ENCODE measurements at regions not wholly inside any gene's neighbourhood (a gene's known extent, or its start where the extent isn't known, plus 50 kb on each side); places are given as distances from the start of the nearest gene placed in this dataset.
"Not testable (repeated sequence)": the region's sequence is repeated elsewhere in the genome, so short reads cannot be mapped to it uniquely, and the experiment has no call there.

GRCh38 chr1:87408665-87409248 is 80.1 kb downstream of the LMO4 start:
- H3K27me3 ChIP-seq (ENCODE audit: insufficient read depth, poor library complexity, severe bottlenecking), result no peaks in the 10 kb centered on the region
- H3K4me3 ChIP-seq (replicated peaks; ENCODE audit: insufficient read depth, low read length), result no peak overlapping the region
- H3K27ac ChIP-seq (replicated peaks), result no peak overlapping the region
- no peak for DNase-seq (ENCODE audit: low read depth in 1 of 2, low spot score in 1 of 2)
- no peak for TF ChIP-seq CTCF (IDR thresholded peaks at IDR 0.05; ENCODE audit: insufficient read depth, low read length)
- no peak for TF ChIP-seq SPI1 (IDR thresholded peaks at IDR 0.05; ENCODE audit: borderline replicate concordance, low read depth)
- no peak for TF ChIP-seq GABPA (IDR thresholded peaks at IDR 0.05; ENCODE audit: low read depth)
- TF ChIP-seq POLR2AphosphoS5 (IDR thresholded peaks at IDR 0.05; ENCODE audit: low read depth), result no peak
- TF ChIP-seq REST (IDR thresholded peaks at IDR 0.05; ENCODE audit: insufficient replicate concordance, low read depth), result no peak

GRCh38 chr1:87410776-87411480 is 82.2 kb downstream of the LMO4 start:
- Histone ChIP-seq H3K27me3 (ENCODE audit: insufficient read depth, poor library complexity, severe bottlenecking) (no peaks in the 10 kb centered on the region), H3K27ac (replicated peaks) (no peak overlapping the region), H3K4me3 (replicated peaks; ENCODE audit: insufficient read depth, low read length) (no peak overlapping the region)
- DNase-seq (ENCODE audit: low read depth in 1 of 2, low spot score in 1 of 2), result no peak
- TF ChIP-seq POLR2AphosphoS5 (IDR thresholded peaks at IDR 0.05; ENCODE audit: low read depth) (no peak), REST (IDR thresholded peaks at IDR 0.05; ENCODE audit: insufficient replicate concordance, low read depth) (no peak), CTCF (IDR thresholded peaks at IDR 0.05; ENCODE audit: insufficient read depth, low read length) (no peak)

GRCh38 chr1:87413846-87414245 is 85.2 kb downstream of the LMO4 start:
- H3K4me3 ChIP-seq (replicated peaks; ENCODE audit: insufficient read depth, low read length); H3K27me3 ChIP-seq (ENCODE audit: insufficient read depth, poor library complexity, severe bottlenecking); H3K27ac ChIP-seq (replicated peaks); DNase-seq (ENCODE audit: low read depth in 1 of 2, low spot score in 1 of 2): not testable (repeated sequence)

- DNase-seq (ENCODE audit: low read depth in 1 of 2, low spot score in 1 of 2), result no peak
- no peak overlapping the region for H3K27ac ChIP-seq (replicated peaks)
- no peak overlapping the region for H3K4me3 ChIP-seq (replicated peaks; ENCODE audit: insufficient read depth, low read length)
- H3K27me3 ChIP-seq (ENCODE audit: insufficient read depth, poor library complexity, severe bottlenecking), result no peaks in the 10 kb centered on the region
- no peak for TF ChIP-seq SPI1 (IDR thresholded peaks at IDR 0.05; ENCODE audit: borderline replicate concordance, low read depth)
- no peak for TF ChIP-seq GABPA (IDR thresholded peaks at IDR 0.05; ENCODE audit: low read depth)
- TF ChIP-seq REST (IDR thresholded peaks at IDR 0.05; ENCODE audit: insufficient replicate concordance, low read depth), result no peak
- TF ChIP-seq CTCF (IDR thresholded peaks at IDR 0.05; ENCODE audit: insufficient read depth, low read length), result no peak
- no peak for TF ChIP-seq POLR2AphosphoS5 (IDR thresholded peaks at IDR 0.05; ENCODE audit: low read depth)
Measured at GRCh38 chr1:87418048-87418447, 89.4 kb downstream of the LMO4 start.

All from HL-60 (cell line).